C4-2B (cell line): ENCODE measurements at regions not wholly inside any gene's neighbourhood (a gene's known extent, or its start where the extent isn't known, plus 50 kb on each side); places are given as distances from the start of the nearest gene placed in this dataset.

ENCODE experiments used
- ZFX ChIP-seq: fragments of 450-650 bp; IDR thresholded peaks from 2 replicates; pipeline ENCODE4 v1.6.1; 2017
- TF ChIP-seq, protein P1 (sequence below): fragments of 450-650 bp; conservative IDR thresholded peaks from 2 replicates; pipeline ENCODE4 v1.5.1; 2017; ENCODE audit warnings: mild to moderate bottlenecking

DNA sequence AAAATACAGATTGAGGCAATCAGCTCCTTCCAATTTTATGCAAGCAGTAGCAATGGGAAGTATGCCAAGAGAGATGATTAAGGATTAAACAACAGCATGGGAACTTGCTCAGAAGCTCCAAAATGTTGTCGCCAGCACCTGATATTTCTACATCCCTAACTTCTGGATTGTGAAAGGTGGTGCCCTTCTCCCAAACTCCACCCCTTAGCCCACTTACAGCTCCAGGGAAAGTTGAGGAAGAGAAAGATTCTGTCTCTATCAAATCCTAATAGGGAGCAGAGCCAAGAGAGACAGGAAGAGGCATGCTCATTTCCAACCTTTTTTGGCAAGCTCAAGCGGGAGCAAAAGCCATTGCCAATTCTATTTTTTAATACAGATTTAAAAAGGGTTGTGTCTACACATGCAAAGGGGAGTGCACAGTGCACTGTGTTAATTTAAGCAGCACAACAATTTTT lies 92.4 kb upstream of the NR3C1 start:
- TF ChIP-seq, protein P1, sequence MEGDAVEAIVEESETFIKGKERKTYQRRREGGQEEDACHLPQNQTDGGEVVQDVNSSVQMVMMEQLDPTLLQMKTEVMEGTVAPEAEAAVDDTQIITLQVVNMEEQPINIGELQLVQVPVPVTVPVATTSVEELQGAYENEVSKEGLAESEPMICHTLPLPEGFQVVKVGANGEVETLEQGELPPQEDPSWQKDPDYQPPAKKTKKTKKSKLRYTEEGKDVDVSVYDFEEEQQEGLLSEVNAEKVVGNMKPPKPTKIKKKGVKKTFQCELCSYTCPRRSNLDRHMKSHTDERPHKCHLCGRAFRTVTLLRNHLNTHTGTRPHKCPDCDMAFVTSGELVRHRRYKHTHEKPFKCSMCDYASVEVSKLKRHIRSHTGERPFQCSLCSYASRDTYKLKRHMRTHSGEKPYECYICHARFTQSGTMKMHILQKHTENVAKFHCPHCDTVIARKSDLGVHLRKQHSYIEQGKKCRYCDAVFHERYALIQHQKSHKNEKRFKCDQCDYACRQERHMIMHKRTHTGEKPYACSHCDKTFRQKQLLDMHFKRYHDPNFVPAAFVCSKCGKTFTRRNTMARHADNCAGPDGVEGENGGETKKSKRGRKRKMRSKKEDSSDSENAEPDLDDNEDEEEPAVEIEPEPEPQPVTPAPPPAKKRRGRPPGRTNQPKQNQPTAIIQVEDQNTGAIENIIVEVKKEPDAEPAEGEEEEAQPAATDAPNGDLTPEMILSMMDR: no peak
- TF ChIP-seq ZFX: no peak
